ENCODE measurements at regions not wholly inside any gene's neighbourhood (a gene's known extent, or its start where the extent isn't known, plus 50 kb on each side); places are given as distances from the start of the nearest gene placed in this dataset.

- no peak overlapping the region for H3K4me2 ChIP-seq
- no peaks in the 10 kb centered on the region for H3K36me3 ChIP-seq (replicated peaks; ENCODE audit: insufficient read depth, low read depth)
- TF ChIP-seq EZH2phosphoT487 (IDR thresholded peaks at IDR 0.05; ENCODE audit: low read depth, severe bottlenecking, unreplicated experiment) (no peak), EZH2 (IDR thresholded peaks at IDR 0.05; ENCODE audit: borderline replicate concordance) (no peak), CTCF (IDR thresholded peaks at IDR 0.05; ENCODE audit: poor library complexity) (no peak)
- no peak for DNase-seq (ENCODE audit: low spot score)
- no peaks in the 10 kb centered on the region for H3K4me1 ChIP-seq (ENCODE audit: insufficient read depth)
- 47% methylated on average over 2 of the region's 2 CpGs for WGBS (ENCODE audit: low lambda C conversion rate, missing lambda C conversion rate)
- no peaks in the 10 kb centered on the region for H3K27me3 ChIP-seq
- H3K27ac ChIP-seq = no peak overlapping the region
- H2AFZ ChIP-seq = no peak overlapping the region
- no peaks in the 10 kb centered on the region for H3K79me2 ChIP-seq
- no peaks in the 10 kb centered on the region for H3K9me3 ChIP-seq (ENCODE audit: low read depth)
- H4K20me1 ChIP-seq (ENCODE audit: insufficient read depth, poor library complexity, severe bottlenecking) = no peaks in the 10 kb centered on the region
- H3K4me3 ChIP-seq = no peak overlapping the region
- no peaks in the 10 kb centered on the region for H3K9me2 ChIP-seq (replicated peaks; ENCODE audit: insufficient read depth)
Observed at GRCh38 chr17:71494062-71494855, 626.6 kb upstream of the SOX9 start.

- H3K9me3 ChIP-seq (ENCODE audit: low read depth) = no peaks in the 10 kb centered on the region
- H3K27ac ChIP-seq = no peak overlapping the region
- TF ChIP-seq EZH2 (IDR thresholded peaks at IDR 0.05; ENCODE audit: borderline replicate concordance) (no peak), CTCF (IDR thresholded peaks at IDR 0.05; ENCODE audit: poor library complexity) (no peak), EZH2phosphoT487 (IDR thresholded peaks at IDR 0.05; ENCODE audit: low read depth, severe bottlenecking, unreplicated experiment) (no peak)
- H3K79me2 ChIP-seq = no peaks in the 10 kb centered on the region
- H3K9me2 ChIP-seq (replicated peaks; ENCODE audit: insufficient read depth) = no peaks in the 10 kb centered on the region
- no peak for DNase-seq (ENCODE audit: low spot score)
- no peaks in the 10 kb centered on the region for H3K27me3 ChIP-seq
- H3K4me1 ChIP-seq (ENCODE audit: insufficient read depth) = no peaks in the 10 kb centered on the region
- H4K20me1 ChIP-seq (ENCODE audit: insufficient read depth, poor library complexity, severe bottlenecking) = no peaks in the 10 kb centered on the region
- H2AFZ ChIP-seq = no peak overlapping the region
- no peak overlapping the region for H3K4me2 ChIP-seq
- H3K4me3 ChIP-seq = no peak overlapping the region
- H3K36me3 ChIP-seq (replicated peaks; ENCODE audit: insufficient read depth, low read depth) = no peaks in the 10 kb centered on the region
Observed at GRCh38 chr17:71495420-71495819, 625.4 kb upstream of the SOX9 start.

GRCh38 chr17:71496552-71496951 is 624.3 kb upstream of the SOX9 start:
- no peak for TF ChIP-seq EZH2 (IDR thresholded peaks at IDR 0.05; ENCODE audit: borderline replicate concordance)
- TF ChIP-seq CTCF (IDR thresholded peaks at IDR 0.05; ENCODE audit: poor library complexity) = no peak
- TF ChIP-seq EZH2phosphoT487 (IDR thresholded peaks at IDR 0.05; ENCODE audit: low read depth, severe bottlenecking, unreplicated experiment) = no peak
- Histone ChIP-seq H4K20me1 (ENCODE audit: insufficient read depth, poor library complexity, severe bottlenecking) (no peaks in the 10 kb centered on the region), H3K27me3 (no peaks in the 10 kb centered on the region), H3K27ac (no peak overlapping the region), H3K4me1 (ENCODE audit: insufficient read depth) (no peaks in the 10 kb centered on the region), H3K4me2 (no peak overlapping the region), H2AFZ (no peak overlapping the region), H3K9me3 (ENCODE audit: low read depth) (no peaks in the 10 kb centered on the region), H3K4me3 (no peak overlapping the region), H3K36me3 (replicated peaks; ENCODE audit: insufficient read depth, low read depth) (no peaks in the 10 kb centered on the region), H3K79me2 (no peaks in the 10 kb centered on the region), H3K9me2 (replicated peaks; ENCODE audit: insufficient read depth) (no peaks in the 10 kb centered on the region)
- 65% methylated on average over 2 of the region's 2 CpGs for WGBS (ENCODE audit: low lambda C conversion rate, missing lambda C conversion rate)
- no peak for DNase-seq (ENCODE audit: low spot score)

Measured in hepatocyte (in vitro differentiated cells).